UCSD-AML1 (cell line): ENCODE measurements at regions not wholly inside any gene's neighbourhood (a gene's known extent, or its start where the extent isn't known, plus 50 kb on each side); places are given as distances from the start of the nearest gene placed in this dataset.
"Not testable (repeated sequence)": the region's sequence is repeated elsewhere in the genome, so short reads cannot be mapped to it uniquely, and the experiment has no call there.

Experiments used
- DNase-seq: peaks from one replicate; lab custom pipeline; 2025; ENCODE audit not compliant: unreplicated experiment; lab: John Stamatoyannopoulos, UW

DNA sequence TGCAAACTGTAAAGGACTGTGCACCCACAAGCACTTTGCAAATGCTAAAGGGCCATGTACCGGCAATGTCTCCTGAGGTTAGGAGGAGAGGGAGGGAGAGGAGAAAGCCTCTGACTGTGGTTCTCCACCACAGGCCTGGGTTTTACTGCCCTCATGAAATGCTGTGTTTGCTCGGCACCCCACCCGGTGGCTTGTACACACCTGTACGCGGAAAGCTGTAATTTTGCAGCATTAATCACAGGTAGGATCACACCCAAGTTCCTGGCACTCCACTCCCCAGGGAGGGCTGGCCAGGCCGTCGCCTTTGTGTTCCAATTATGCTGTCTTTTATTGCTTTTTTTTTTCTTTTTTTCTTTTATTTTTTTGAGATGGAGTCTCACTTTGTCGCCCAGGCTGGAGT, 78.5 kb upstream of the MYL10 start:
- DNase-seq = no peak

DNA sequence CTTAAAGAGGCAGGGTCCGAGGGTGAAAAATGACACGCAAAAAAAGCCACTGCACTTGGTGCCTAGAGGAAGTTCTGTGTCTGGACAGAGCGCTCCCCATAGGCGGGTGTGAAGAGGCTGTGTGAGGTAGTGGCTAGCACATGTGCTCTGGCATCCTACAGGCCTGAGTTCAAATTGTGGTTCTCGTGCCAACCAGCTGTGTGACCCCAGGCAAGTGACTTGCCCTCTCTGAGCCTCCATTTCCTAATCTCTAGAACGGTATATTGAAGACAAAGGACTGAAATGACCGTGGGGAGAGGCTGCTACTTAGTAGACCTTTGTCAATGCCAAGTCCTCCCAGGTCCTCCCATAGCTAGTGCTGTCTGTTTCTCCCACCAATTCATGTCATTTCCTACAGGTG, 79.1 kb upstream of the MYL10 start:
- no peak for DNase-seq

DNA sequence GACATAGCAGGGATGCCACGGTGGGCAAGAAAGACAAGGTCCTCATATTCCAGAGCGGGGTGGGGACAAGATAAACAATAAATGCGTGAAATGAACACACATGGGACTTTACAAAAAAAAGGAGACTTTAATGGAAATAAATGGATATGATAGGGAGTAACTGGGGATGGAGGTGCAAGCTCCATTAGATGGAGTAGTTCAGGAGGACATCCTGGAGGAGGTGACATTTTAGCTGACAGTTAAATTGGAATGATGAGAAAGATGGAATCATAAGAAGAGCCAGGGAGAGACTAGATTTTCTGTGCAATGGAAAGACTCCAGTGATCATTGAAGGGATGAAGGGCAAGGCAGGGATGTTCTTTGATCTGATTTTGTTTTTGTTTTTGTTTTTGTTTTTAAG, 83.6 kb upstream of the MYL10 start:
- DNase-seq = no peak

DNA sequence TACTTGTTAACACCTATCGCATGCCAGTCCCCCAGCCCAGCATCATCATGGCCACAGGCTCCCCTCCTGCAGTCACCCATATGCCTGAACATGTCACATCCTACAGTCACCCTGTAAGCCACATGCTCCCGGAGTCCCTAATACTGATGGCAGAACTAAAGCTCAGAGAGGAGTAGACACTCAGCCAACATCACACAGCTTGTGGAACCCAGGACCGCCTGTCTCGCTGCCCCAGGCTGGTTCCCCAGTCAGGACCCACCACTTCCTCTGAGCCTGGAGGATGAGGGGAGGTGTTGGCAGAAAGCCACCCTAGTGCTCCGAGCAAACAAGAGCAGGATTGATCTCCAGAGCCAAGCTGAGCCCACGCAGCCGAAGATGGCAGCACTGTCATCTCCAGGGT, 85.0 kb upstream of the MYL10 start:
- DNase-seq = no peak

DNA sequence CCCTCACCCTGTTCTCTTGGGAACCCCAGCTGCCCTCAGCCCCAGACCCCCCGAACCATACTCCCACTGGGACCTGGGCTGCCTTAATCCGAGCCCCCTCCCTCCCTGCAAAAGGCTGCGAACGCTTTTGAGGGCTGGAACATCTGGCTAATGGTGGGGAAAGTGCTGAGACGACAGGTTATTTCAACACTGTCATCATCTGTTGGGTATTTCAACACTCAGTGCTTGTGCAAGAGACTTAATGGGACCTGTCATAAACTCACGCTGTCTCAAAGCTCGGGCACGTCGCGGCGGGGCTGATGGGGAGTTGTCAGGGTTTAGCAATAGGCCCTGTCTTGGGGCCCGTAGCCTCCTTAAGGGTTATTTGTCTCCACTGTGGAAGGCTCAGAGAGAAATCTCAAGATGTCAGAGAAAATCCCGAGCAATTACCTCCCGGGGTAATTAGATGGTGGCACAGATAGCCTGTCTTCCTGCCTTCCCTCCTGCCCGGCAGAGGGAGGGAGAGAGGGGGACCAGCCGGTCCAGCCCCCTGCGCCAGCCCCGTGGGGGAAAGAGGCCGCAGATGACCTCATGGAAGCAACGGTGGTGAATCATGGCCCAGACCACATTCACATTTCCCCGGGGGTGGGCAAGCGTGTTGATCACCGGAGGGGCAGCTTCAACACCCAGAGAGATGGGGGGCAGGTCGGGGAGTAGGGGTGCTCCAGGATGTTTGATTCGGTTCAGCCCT, 88.7 kb upstream of the MYL10 start:
- DNase-seq = no peak

DNA sequence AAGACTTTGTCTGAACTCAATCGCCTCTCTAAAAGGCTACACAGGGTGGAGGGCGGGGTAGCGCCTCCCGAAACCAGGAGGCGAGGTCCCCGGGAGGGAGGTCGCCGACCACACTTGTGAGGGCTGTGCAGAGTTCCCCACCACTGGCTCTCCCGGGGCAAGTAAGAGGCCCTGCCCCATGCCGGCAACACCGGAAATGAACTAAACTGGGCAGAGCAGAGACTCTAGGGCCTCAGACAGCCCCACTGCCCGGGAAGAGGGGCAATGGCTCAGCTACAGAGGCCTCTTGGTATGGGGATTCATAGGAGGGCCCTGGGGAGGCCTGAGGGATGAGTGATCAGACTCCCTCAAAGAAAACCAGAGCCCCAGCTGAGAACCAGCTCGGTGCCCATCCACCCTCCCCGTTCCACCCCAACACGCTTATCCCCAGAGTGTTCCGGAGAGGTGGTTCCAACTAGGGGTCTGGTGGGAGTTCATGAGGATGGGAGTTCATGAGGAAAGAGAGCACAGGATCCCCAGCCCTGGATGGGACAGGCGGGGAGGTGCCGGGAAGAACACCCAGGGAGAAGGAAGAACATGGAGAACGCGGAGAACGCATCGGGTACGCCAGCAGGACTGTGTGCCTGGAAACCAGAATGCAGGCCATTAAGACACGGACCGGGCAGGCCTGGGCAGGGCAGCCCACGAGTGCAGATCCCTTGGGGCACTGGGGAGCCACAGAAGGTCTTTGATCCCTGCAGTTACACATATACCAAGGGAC, 89.4 kb upstream of the MYL10 start:
- no peak for DNase-seq

DNA sequence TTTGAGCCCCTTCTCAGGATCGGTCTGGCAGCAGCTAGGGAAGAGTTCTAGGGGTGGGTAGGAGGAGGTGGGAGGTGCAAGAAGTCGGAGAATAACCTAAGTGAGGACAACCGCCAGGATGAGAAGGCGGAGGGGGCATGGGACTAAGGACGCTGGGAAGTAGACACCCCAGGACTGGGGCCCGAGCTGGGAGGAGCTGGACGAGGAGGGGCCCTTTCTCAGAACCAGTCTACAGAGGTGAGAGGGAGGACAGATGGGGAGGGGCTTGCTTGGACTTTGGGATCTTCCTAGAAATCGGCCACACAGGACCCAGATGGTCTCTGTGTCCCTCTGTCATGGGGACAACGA, 90.0 kb upstream of the MYL10 start:
- DNase-seq = no peak

DNA sequence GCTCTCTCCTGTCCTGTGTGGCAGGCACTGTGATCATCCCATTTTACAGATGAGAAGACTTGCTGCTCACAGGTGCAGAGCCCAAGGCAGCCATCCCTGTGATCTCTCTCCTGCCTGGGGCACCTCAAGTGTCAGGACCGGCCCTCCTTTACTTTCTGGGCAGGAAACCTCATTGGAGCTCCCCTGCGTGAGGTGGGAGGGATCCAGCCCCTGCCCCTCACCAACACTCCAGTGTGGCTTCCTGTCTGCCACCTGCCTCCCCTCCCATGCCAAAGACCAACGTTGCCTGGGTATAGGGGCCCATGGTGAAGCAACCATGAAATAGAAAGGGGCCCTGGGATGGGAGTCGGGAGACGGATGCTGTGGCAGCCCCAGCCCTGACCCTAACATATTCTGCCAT, 91.2 kb upstream of the MYL10 start:
- peak; percentile 12 for DNase-seq

DNA sequence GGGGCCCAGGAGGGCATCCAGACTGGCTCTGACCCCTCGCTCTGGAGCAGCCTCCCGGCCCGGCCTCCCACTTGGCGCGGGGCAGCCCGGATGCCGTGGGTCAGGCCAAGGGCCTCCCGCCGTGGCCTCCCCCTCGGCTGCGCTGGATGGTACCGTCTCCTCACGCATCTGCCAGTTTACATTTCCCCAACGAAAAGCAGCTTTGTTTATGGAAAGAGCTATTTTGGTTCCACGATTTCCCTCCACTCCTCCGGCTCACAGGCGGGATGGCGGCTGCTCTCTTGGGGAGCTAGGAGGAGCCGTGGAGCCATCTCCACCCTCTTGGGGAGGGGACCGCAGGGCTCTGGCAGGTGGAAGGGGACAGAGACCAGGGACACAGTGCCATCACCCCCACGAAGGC, 93.2 kb upstream of the MYL10 start:
- no peak for DNase-seq

DNA sequence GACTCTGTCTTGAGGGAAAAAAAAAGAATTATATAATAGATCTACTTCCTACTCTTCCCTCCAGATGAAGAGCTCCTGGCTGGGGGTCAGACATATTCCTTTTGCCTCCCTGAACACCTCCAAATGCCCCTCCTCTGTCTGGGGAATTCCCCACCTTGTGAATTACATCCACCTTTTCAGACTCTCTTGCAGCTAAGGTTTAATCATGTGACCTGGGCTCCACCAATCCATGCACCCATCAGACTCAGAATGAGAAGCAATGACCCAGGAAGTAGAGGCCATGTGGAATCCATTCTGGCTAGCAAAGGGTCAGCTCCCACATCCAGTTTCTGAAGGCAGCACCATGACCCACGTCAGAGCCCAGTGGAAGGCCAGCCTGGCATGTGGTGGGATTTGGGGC, 93.6 kb upstream of the CUX1 start:
- no peak for DNase-seq

DNA sequence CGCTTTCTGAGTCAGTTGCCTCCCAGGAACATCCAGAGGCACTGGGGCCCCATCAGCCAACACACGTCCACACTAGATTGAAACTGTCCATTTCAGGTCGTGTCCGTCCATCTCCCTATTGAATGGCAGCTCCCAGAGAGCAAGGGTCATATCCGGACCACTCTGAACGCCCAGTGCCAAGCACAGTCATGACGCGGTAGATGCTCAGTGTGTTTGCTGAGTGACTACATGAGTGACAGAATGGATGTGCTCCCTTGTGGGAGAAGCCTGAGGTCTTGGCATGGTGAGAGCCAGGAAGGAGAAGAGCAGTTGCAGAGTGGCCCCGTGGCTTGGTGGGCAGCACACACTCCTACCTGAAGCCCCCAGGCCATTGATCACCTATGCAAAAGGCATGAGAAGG, 92.5 kb upstream of the CUX1 start:
- DNase-seq = no peak

DNA sequence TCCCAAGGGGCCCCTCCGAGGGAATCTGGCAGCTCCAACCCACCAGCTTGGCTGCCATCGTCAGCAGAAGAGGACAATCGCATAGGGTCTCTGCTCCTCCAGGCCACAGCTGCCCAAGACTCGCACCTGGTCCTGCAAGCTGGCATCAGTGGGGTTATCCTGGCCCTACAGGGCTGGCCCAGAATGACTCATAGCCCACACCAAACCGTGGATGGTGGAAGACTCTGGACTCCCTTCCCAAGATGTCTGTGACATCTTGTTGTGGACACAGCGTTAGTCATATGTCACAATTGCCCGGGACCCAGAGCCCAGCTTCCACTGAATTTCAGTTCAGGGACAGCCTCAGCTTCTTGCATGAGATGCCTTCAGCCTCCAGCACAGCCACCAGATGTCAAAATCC, 91.5 kb upstream of the CUX1 start:
- DNase-seq = no peak

DNA sequence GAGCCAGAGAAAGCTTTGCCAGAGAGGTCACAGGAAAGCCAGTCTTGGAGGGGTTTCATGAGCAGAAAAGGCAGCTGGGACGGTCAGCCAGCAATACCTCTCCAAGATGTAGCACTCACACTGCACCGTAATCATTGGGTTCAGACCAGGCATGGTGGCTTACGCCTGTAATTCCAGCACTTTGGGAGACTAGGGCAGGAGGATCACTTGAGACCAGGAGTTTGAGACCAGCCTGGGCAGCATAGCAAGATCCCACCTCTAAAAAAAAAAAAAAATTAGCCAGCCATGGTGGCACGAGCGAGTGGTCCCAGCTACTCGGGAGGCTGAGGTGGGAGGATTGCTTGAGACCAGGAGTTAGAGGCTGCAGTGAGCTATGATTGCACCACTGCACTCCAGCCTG, 90.2 kb upstream of the CUX1 start:
- no peak for DNase-seq

DNA sequence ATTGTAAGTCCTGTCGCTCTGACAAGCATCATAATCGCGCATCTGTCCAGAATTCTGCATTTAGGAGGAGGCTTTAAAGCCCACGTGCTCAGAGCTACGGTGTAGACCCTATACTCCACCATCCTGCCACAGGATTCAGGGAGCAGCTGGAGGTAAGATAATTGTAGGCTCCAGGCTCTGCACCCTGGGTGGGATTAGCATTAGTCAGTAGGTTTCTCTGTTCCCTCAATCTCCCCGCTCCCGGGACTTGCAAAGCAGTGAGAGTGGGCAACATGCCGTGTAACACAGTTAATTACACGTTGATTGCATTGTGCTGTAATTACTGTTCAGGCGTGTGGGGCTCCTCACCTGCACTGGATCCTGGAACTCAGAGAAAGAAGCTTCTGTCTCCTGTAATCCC, 89.3 kb upstream of the CUX1 start:
- no peak for DNase-seq

DNA sequence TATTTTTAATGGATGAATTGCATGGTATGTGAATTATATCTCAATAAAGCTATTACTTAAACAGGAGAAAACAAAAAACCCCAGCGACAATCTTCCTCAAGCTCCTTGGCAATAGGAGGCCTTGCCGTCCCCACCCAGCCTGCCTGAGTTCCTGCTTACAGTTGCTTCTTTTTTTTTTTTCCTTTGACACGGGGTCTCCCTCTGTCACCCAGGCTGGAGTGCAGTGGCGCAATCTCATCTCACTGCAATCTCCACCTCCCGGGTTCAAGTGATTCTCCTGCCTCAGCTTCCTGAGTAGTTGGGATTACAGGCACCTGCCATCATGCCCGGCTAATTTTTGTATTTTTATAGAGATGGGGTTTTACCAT, 88.6 kb upstream of the CUX1 start:
- DNase-seq = not testable (repeated sequence)

DNA sequence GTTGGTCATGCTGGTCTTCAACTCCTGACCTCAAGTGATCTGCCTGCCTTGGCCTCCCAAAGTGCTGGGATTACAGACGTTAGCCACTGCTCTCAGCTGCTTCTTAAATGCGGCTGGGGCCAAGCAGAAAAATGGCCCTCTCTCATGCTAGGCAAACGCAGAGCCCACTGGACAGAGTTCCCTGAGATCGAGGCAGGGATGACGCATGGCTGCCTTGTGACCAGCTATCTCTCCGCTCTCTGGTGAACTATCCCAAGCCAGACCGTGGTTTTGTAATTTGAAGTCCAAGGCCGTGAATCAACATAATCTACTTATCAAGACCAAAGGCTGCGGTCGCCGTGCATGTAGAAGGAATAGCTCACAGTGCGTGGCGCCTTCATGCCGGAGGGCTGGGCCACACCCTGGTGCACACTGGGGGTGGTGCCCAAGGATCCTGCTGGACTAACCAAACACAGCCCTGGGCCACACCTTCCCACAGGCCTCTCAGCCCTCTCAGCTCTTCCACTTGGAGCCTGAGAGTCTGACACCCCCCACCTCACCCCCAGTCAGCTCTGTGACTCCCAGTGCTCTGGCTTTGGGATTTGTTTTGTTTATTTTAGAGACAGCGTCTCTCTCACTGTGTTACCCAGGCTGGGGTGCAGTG, 88.1 kb upstream of the CUX1 start:
- no peak for DNase-seq

DNA sequence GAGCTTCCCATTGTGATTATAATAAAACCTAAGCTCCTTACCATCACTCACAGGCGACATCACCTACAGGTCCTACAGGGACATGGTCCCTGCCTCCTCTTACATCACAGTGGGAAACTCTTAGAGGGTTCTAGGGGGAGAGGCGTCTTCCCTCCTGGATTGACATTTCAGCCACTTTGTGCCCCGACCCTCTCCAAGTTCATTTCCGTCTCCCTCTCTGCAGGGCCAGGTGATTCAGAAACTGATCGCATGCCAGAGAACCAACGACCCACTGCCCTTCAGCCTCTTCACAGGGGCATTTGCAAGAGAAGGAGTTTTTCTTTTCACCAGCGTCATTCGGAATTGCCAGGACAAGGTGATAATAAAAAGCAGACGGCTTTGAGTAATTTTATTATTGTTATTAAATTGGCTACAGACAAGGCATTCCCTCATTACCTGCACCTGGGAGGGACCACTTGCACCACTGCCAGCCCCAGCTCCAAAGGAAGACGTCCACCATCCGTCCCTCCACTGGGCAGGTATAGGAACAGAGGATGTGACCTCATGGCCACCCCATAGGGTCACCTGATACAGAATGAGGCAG, 85.8 kb upstream of the CUX1 start:
- no peak for DNase-seq

DNA sequence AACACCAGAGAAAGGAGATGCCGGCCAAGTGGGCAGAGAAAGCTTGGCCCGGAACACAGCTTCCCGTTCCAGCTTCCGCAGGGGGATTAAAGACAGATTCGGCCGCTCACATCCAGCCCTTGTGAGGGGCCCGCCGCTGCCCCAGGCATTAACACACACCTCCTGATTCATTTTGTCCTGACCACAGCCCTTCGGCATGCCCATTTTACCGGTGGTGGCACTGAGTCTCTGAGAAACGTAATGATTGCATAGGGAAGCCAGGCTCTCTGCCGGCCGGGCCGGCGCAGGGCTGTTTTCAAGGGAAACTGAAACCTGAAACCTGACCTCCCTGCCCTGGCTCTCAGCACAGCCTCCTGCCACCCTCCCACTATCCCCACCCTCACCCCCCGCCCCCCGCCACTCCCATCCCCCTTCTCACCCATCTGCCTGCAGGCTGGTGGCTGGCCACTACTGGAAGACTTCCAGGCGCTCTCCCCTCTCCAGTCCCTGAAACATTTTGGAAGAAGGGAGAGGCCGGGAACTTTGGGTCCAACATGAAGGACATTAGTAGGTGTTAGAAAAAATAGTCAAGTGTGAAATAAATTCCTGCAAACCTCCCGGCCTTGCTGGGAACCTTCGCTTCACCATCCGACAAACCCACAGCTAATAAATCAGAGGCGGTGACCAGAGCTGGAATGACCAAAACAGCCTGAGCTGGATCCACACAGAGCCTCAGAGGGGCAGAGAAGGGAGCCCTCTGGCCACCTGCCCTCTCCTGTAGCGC, 83.5 kb upstream of the CUX1 start:
- DNase-seq = peak; percentile 21

DNA sequence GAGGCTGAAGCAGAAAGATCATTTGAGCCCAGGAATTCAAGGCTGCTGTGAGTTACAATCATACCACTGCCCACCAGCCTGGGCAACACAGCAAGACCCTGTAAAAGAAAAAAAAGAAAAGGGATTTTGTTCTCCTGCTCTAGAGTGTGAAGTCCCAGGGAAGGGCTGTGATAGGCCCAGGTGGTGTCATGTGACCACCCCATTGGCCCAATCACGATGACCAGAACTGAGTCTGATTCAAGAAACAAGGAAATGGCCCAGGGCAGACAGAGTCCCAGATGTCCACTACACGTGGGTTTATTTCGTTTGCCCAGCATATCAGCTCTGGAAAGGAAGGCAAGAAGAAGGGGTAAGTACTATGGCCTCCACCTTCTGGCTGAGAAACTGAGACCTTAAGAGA, 81.3 kb upstream of the CUX1 start:
- DNase-seq = no peak

DNA sequence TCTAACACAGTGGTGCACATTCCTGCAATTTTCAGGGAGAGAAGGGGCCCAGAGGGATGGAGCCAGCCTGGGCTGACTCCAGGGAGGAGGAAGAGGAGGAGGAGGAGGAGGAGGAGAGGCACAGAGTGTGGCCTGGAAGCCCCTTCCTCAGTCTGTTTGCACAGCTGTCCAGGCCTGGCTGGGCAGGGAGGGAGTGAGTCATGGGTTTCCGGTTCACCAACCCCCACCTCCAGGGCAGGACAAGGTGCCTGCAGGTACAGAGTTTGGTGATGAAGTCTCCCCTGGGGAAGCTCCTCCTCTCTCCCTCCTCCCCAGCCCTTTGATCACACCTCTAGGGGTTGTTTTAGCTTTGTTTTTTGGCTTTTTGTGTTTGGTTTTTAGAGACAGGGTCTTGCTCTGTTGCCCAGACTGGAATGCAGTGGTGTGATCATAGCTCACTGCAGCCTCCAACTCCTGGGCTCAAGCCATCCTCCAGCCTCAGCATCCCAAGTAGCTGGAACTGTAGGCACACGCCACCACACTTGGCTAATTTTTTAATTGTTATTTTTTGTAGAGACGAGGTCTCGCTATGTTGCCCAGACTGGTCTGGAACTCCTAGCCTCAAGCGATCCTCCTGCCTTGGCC, 77.5 kb upstream of the CUX1 start:
- peak; percentile 16 for DNase-seq
